Neural progenitor cell (in vitro differentiated cells): ENCODE measurements at regions not wholly inside any gene's neighbourhood (a gene's known extent, or its start where the extent isn't known, plus 50 kb on each side); places are given as distances from the start of the nearest gene placed in this dataset.

Source experiments
- DNase-seq: peaks from one replicate; pipeline ENCODE4 v3.0.0-alpha.2; 2016; ENCODE audit warnings: low spot score
- H2AFZ ChIP-seq: fragments of 200-600 bp; sonication (generic); replicated peaks from 2 replicates; pipeline ENCODE4 v1.6.1; 2016; ENCODE audit warnings: antibody characterized with exemption
- H3F3A ChIP-seq: fragments of 200-600 bp; sonication (generic); 2 replicates; pipeline ENCODE4 v1.6.1; 2016; ENCODE audit warnings: antibody characterized with exemption, low read depth
- H3K27ac ChIP-seq: fragments of 200-600 bp; sonication (generic); 2 replicates; pipeline ENCODE4 v1.5.1; 2016; ENCODE audit warnings: mild to moderate bottlenecking
- H3K27me3 ChIP-seq: fragments of 200-600 bp; sonication (generic); 2 replicates; pipeline ENCODE4 v1.6.1; 2016; ENCODE audit warnings: mild to moderate bottlenecking, moderate library complexity
- H3K36me3 ChIP-seq: fragments of 200-600 bp; sonication (generic); 2 replicates; pipeline ENCODE4 v1.5.1; 2016
- H3K4me1 ChIP-seq: fragments of 200-600 bp; sonication (generic); 2 replicates; pipeline ENCODE4 v1.6.1; 2016; ENCODE audit warnings: mixed run types
- H3K4me2 ChIP-seq: fragments of 200-600 bp; sonication (generic); 2 replicates; pipeline ENCODE4 v1.6.1; 2016
- H3K4me3 ChIP-seq: fragments of 200-600 bp; sonication (generic); 2 replicates; pipeline ENCODE4 v1.5.1; 2016
- H3K79me2 ChIP-seq: fragments of 200-600 bp; sonication (generic); 2 replicates; pipeline ENCODE4 v1.6.1; 2016; ENCODE audit warnings: low read depth
- H3K9ac ChIP-seq: fragments of 200-600 bp; sonication (generic); 2 replicates; pipeline ENCODE4 v1.6.1; 2016
- H3K9me3 ChIP-seq: fragments of 200-600 bp; sonication (generic); 2 replicates; pipeline ENCODE4 v1.5.1; 2016; ENCODE audit warnings: low read depth
- H4K20me1 ChIP-seq: fragments of 200-600 bp; sonication (generic); 2 replicates; pipeline ENCODE4 v1.6.1; 2016; ENCODE audit warnings: low read depth
- H3K27ac Mint-ChIP-seq: 3 replicates; pipeline ENCODE4 v1.8.0; 2021; ENCODE audit warnings: mixed read lengths
- H3K27me3 Mint-ChIP-seq: 2 replicates; pipeline ENCODE4 v1.8.0; 2022; ENCODE audit warnings: low read depth, mild to moderate bottlenecking, inconsistent platforms, moderate library complexity, mixed read lengths; ENCODE audit not compliant: insufficient read depth
- H3K36me3 Mint-ChIP-seq: 3 replicates; pipeline ENCODE4 v1.8.0; 2021; ENCODE audit warnings: mixed read lengths
- H3K4me1 Mint-ChIP-seq: 3 replicates; pipeline ENCODE4 v1.8.0; 2021; ENCODE audit warnings: mixed read lengths
- H3K4me3 Mint-ChIP-seq: 3 replicates; pipeline ENCODE4 v1.8.0; 2021; ENCODE audit warnings: mild to moderate bottlenecking, moderate library complexity, mixed read lengths
- H3K9me3 Mint-ChIP-seq: 3 replicates; pipeline ENCODE4 v1.8.0; 2020; ENCODE audit warnings: mixed read lengths
- CTCF ChIP-seq: fragments of 200-600 bp; sonication (generic); IDR thresholded peaks from 2 replicates; pipeline ENCODE4 v1.5.1; 2017; ENCODE audit warnings: antibody characterized with exemption, mild to moderate bottlenecking
- EZH2 ChIP-seq: fragments of 200-600 bp; sonication (generic); IDR thresholded peaks from 2 replicates; pipeline ENCODE4 v1.6.1; 2017; ENCODE audit warnings: antibody characterized with exemption, mild to moderate bottlenecking, moderate library complexity
- EZH2phosphoT487 ChIP-seq: fragments of 200-600 bp; sonication (generic); IDR thresholded peaks from 2 replicates; pipeline ENCODE4 v1.6.1; 2017; ENCODE audit warnings: antibody characterized with exemption

DNA sequence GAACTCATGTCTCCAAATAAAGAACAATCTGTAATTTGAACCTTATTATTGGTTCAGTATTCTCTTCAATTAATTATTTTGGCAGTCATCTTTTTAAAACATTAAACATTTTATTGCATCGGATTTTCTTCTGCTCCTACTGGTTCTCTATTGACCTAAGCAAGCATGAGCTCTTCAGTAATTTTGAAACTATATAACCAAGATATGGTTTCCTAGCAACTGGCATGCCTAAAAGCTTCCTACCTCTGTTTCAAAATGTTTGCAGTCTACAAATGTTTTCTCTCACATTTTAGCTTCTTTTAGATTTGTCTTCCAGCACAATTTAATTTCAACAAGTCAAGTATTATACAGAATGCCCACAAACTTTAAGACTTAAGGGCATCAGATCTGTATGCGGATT is 371.3 kb downstream of the GPM6A start:
- Mint-ChIP-seq H3K9me3 (no peaks in the 10 kb centered on the region), H3K4me1 (peaks cover 5% of the 10 kb centered on the region)

DNA sequence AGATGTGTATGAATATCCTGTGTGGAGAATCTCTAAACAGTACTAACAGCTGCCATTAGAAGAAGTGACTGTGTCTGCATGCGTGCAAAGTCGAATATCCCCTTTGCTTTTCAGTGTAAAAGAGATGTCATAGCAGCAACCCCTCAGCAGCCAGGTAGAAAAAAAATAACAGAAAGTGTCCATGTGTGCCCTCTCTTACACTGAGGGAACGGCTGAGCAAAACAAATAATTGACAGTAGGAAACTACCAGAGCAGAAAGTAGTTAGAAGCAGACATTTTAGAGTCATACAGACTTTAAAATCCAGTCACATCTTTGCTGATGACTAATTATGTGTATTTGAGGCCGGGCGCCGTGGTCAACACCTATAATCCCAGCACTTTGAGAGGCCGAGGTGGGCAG is 370.8 kb downstream of the GPM6A start:
- no peak overlapping the region for H2AFZ ChIP-seq
- no peak overlapping the region for H3K27ac Mint-ChIP-seq
- H3K36me3 Mint-ChIP-seq = no peaks in the 10 kb centered on the region
- no peaks in the 10 kb centered on the region for H3K27me3 Mint-ChIP-seq
- peaks cover under 1% of the 10 kb centered on the region for H3K4me1 ChIP-seq
- H3K9me3 Mint-ChIP-seq = no peaks in the 10 kb centered on the region
- TF ChIP-seq CTCF (no peak), EZH2 (no peak)
- no peak overlapping the region for H3K9ac ChIP-seq
- H3K36me3 ChIP-seq = no peaks in the 10 kb centered on the region
- no peak overlapping the region for H3K4me2 ChIP-seq
- no peaks in the 10 kb centered on the region for H3F3A ChIP-seq
- H3K4me1 Mint-ChIP-seq = peaks cover 5% of the 10 kb centered on the region
- H3K4me3 ChIP-seq = no peak overlapping the region
- H3K4me3 Mint-ChIP-seq = no peak overlapping the region
- H3K79me2 ChIP-seq = no peaks in the 10 kb centered on the region
- H4K20me1 ChIP-seq = no peaks in the 10 kb centered on the region
- no peaks in the 10 kb centered on the region for H3K9me3 ChIP-seq
- no peak for DNase-seq
- H3K27me3 ChIP-seq = no peaks in the 10 kb centered on the region
- no peak overlapping the region for H3K27ac ChIP-seq

More for the DNA sequence above, 371.3 kb downstream of the GPM6A start:
- TF ChIP-seq EZH2 (no peak), CTCF (no peak), EZH2phosphoT487 (no peak)
- Histone ChIP-seq H3K4me1 (no peaks in the 10 kb centered on the region), H3K9me3 (no peaks in the 10 kb centered on the region), H3K4me3 (no peak overlapping the region), H3K27me3 (no peaks in the 10 kb centered on the region), H3K36me3 (no peaks in the 10 kb centered on the region), H3K27ac (no peak overlapping the region), H3F3A (no peaks in the 10 kb centered on the region), H4K20me1 (no peaks in the 10 kb centered on the region), H3K4me2 (no peak overlapping the region), H3K79me2 (no peaks in the 10 kb centered on the region), H2AFZ (no peak overlapping the region), H3K9ac (no peak overlapping the region)
- no peaks in the 10 kb centered on the region for H3K36me3 Mint-ChIP-seq
- no peak overlapping the region for H3K4me3 Mint-ChIP-seq
- no peaks in the 10 kb centered on the region for H3K27me3 Mint-ChIP-seq
- no peak for DNase-seq
- H3K27ac Mint-ChIP-seq = no peak overlapping the region

DNA sequence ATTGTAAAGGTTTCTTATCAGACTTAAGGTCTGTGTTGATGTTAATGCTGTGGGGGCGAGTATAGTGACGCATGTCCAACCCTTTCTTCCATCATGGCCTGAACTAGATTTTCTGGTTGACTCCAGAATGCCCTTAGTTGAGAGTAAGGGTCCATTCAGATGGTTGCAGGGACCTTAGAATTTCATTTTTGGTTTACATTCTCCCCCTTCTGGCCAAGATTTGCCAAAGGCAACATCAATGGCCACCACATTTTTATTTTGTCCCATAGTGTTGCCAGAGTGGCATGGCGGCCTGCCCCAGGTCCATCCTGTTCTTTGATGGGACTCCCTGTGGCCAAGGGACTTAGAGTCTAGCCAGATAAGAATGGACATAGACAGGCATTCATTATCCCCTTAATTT is 368.5 kb downstream of the GPM6A start:
- TF ChIP-seq CTCF (peak; percentile 8), EZH2phosphoT487 (no peak), EZH2 (no peak)
- Histone ChIP-seq H3K27me3 (no peaks in the 10 kb centered on the region), H3F3A (peaks cover 11% of the 10 kb centered on the region), H3K27ac (no peak overlapping the region), H3K36me3 (no peaks in the 10 kb centered on the region), H2AFZ (no peak overlapping the region), H3K79me2 (no peaks in the 10 kb centered on the region), H3K9me3 (no peaks in the 10 kb centered on the region), H3K4me3 (no peak overlapping the region), H4K20me1 (no peaks in the 10 kb centered on the region), H3K4me1 (peaks cover 13% of the 10 kb centered on the region), H3K9ac (no peak overlapping the region), H3K4me2 (no peak overlapping the region)
- Mint-ChIP-seq H3K27me3 (no peaks in the 10 kb centered on the region), H3K9me3 (no peaks in the 10 kb centered on the region), H3K36me3 (no peaks in the 10 kb centered on the region), H3K27ac (no peak overlapping the region), H3K4me1 (peaks cover 7% of the 10 kb centered on the region), H3K4me3 (no peak overlapping the region)
- no peak for DNase-seq

DNA sequence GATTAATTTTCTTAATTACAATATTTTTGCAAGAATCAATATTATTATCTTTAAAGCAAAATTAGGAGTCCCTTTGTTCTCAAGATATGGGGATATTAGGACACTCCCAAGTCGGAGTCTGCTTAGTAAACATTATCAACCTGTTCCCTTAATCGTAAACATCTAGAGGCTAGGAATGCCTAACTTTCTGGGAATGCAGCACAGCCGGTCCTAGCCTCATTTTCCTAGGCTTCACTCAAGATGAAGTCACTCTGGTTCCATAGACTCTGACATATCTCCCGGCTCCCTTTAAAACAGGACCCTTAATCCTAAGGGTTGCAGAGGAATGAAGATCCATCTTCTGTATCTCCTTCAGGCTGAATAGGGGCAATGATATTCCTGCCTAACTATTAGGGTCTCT is 367.6 kb downstream of the GPM6A start:
- H3K36me3 ChIP-seq = no peaks in the 10 kb centered on the region
- DNase-seq = no peak
- Mint-ChIP-seq H3K27ac (no peak overlapping the region), H3K27me3 (no peaks in the 10 kb centered on the region), H3K36me3 (no peaks in the 10 kb centered on the region), H3K9me3 (no peaks in the 10 kb centered on the region), H3K4me1 (peaks cover 7% of the 10 kb centered on the region), H3K4me3 (no peak overlapping the region)
- H3K4me2 ChIP-seq = no peak overlapping the region
- H3K27ac ChIP-seq = no peak overlapping the region
- H3K79me2 ChIP-seq = no peaks in the 10 kb centered on the region
- TF ChIP-seq CTCF (no peak), EZH2 (no peak), EZH2phosphoT487 (no peak)
- no peaks in the 10 kb centered on the region for H3K9me3 ChIP-seq
- peaks cover 11% of the 10 kb centered on the region for H3F3A ChIP-seq
- no peaks in the 10 kb centered on the region for H4K20me1 ChIP-seq
- no peak overlapping the region for H3K4me3 ChIP-seq
- H3K9ac ChIP-seq = no peak overlapping the region
- H2AFZ ChIP-seq = no peak overlapping the region
- H3K27me3 ChIP-seq = no peaks in the 10 kb centered on the region
- peaks cover 13% of the 10 kb centered on the region for H3K4me1 ChIP-seq
